Head of caudate nucleus (tissue), 42 donors: ENCODE measurements at regions not wholly inside any gene's neighbourhood (a gene's known extent, or its start where the extent isn't known, plus 50 kb on each side); places are given as distances from the start of the nearest gene placed in this dataset.
"Not testable (repeated sequence)": the region's sequence is repeated elsewhere in the genome, so short reads cannot be mapped to it uniquely, and the experiment has no call there.

Experiments
- DNase-seq, 42 donors: peaks; one replicate each; pipeline versions ENCODE4 v3.0.0 to v3.0.0-alpha.2; 2020 to 2021; ENCODE audit warnings: mixed read lengths in 7 of 42
- intact Hi-C: fragments of 100-400 bp; cut with DNase I; formaldehyde crosslinking; loops from one replicate; pipeline ENCODE4 v1.15.0; 2022

- intact Hi-C loops = no loop called here
- no peak for DNase-seq
Observed at GRCh38 chr2:221961561-221961960, 337.2 kb downstream of the PAX3 start.

- intact Hi-C loops = no loop called here
Observed at GRCh38 chr2:221958224-221958623, 340.6 kb downstream of the PAX3 start.

GRCh38 chr2:221948076-221948475 is 350.7 kb downstream of the PAX3 start:
- intact Hi-C loops = no loop called here
- no peak for DNase-seq

More at GRCh38 chr2:221958224-221958623, 340.6 kb downstream of the PAX3 start:
- no peak for DNase-seq

- DNase-seq, intact Hi-C loops: not testable (repeated sequence)
Observed at GRCh38 chr2:221944452-221944851, 354.3 kb downstream of the PAX3 start.

- intact Hi-C loops = no loop called here
- peak in 13 of 42 donors; percentile 5 to 65 (median 23) for DNase-seq
Observed at GRCh38 chr2:221943076-221943810, 355.6 kb downstream of the PAX3 start.

DNA sequence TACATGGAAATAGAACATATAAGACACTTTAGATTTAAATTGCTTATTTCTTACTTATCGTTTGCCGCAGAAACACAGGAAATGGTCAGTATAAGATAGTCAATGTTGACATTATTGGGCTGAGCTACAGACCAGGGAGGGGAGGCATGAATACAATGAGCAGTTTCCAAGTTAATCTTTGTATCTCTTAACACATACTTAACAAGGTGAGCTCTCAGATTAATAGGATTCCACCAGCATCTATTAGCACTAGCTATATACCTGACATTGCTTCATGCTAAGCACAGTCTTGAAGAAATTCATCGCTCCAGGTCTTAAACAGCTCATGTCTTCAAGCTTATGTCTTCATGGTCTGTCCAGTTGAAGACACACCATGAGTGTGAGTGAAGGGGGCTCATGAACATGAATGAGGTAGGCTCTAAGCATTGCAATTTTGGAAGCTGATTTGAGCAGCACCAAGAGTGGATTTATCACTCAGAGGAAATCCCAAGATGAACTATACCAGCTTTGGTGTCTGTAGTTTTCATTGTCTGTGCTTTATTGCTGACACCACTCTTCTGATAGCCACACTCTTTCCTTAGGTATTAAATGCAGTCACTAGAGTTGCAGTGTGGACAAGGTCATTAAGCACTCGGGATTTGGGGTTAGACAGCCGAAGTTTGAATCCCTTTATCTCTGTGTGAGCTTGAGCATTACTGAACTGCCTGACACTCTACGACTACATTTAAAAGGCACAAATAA is 359.3 kb upstream of the EPHA4 start:
- no peak for DNase-seq
- intact Hi-C loops = no loop called here

GRCh38 chr2:221929259-221929658 is 357.2 kb upstream of the EPHA4 start:
- intact Hi-C loops = no loop called here

DNA sequence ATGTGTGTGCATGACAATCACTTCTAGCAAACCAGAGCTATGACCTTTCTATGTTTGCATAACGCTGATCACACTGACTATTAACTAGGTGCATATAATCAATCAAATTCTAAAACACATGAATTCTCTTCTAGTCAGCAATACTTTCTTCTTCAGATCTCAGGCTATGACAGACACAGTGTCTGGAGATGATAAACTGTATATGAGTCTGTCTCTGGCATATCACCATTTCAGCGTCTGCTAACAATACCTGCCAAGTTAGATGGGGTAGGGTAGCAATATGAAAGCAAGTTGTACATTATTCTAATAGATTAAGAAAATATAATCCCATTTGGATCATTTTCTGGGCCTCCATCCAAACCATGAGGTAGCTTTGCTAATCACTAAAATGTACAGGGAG is 354.2 kb upstream of the EPHA4 start:
- intact Hi-C loops = no loop called here
- DNase-seq = no peak

More at GRCh38 chr2:221929259-221929658, 357.2 kb upstream of the EPHA4 start:
- no peak for DNase-seq

- intact Hi-C loops = no loop called here
- DNase-seq = peak in 3 of 42 donors; percentile 7 to 13 (median 13)
Observed at GRCh38 chr2:221924576-221924975, 352.5 kb upstream of the EPHA4 start.

GRCh38 chr2:221915926-221916325 is 343.8 kb upstream of the EPHA4 start:
- intact Hi-C loops = no loop called here
- no peak for DNase-seq

- DNase-seq = no peak
- intact Hi-C loops = no loop called here
Observed at GRCh38 chr2:221914334-221914880, 342.3 kb upstream of the EPHA4 start.

- peak in 8 of 42 donors; percentile 5 to 60 (median 26) for DNase-seq
- intact Hi-C loops = no loop called here
Observed at GRCh38 chr2:221911890-221912289, 339.8 kb upstream of the EPHA4 start.

- intact Hi-C loops = no loop called here
- no peak for DNase-seq
Observed at GRCh38 chr2:221911321-221911720, 339.2 kb upstream of the EPHA4 start.

GRCh38 chr2:221908518-221908917 is 336.4 kb upstream of the EPHA4 start:
- intact Hi-C loops = no loop called here

DNA sequence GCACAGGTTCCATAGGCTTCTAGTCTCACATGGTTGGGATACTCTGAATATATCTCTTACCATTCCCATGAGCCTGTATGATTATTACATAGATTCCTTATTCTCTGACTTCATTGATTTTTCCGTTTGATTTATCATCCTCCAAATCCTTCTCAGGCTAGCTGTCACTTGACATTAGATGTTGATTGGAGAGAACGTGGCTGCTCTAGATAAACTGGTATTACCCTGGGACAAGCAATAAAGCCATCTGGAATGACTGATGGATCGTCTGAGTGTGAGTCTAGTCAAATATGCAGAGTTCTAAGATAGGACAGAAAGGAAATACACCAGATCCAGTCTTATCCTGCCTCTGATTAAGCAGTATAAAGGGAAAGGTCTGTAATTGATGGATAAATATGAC is 325.6 kb upstream of the EPHA4 start:
- intact Hi-C loops = no loop called here

More at GRCh38 chr2:221908518-221908917, 336.4 kb upstream of the EPHA4 start:
- no peak for DNase-seq

DNA sequence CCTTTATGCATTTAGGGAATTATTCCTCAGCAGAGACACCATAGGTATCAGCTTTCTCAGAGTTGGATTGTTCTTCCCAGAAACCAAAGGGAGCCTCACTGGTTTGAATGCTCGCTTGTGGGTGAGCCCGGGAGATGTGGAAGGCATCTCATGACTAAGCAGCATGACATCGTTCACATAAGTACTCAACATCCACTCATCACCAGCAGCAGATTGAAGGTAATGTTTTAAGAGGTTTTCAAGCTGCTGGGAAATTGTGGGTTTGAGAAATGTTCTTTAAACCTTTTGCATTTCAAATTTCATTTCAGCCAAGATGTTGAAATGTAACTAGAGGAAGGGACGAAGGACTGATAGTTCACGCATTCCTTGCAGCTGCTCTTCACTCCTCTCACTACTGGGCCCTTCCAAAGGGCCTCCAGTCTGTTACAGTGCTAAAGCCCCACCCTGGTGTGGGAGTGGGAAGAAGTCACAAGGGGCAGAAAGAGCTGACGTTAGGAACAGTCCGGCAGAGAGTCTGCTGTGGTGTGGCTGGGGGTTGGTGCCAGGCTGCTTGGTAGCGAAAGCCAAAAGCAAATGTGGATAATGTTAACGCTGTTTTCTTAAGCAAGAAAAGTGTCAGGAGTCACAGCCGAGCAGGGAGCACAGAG is 324.5 kb upstream of the EPHA4 start:
- DNase-seq = peak in 36 of 42 donors; percentile 3 to 80 (median 42)
- intact Hi-C loops = no loop called here

More for the DNA sequence above, 325.6 kb upstream of the EPHA4 start:
- DNase-seq = no peak

- DNase-seq = peak in 12 of 42 donors; percentile 5 to 51 (median 16)
- intact Hi-C loops = no loop called here
Observed at GRCh38 chr2:221895366-221896121, 323.4 kb upstream of the EPHA4 start.

DNA sequence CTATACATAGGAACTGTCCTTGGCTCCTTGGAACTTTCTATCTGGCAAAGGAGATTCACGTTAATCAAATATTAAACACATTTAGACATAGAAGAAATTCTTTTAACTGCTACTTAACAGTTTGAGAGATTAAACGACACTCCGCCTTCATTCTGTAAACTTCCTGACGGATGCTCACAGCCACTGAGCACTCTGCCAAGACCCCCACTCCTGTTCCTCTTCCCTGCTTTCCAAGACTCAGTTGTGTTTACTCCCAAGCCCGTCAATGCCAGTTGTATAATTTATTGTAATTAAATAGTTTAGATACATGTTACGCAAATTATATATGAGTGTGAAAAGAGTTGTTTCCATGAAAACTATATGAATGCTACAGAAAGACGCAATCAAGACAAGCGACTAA is 321.4 kb upstream of the EPHA4 start:
- DNase-seq = no peak

GRCh38 chr2:221892006-221892405 is 319.9 kb upstream of the EPHA4 start:
- DNase-seq, intact Hi-C loops: not testable (repeated sequence)

More for the DNA sequence above, 321.4 kb upstream of the EPHA4 start:
- intact Hi-C loops = no loop called here
